ENCODE measurements at regions not wholly inside any gene's neighbourhood (a gene's known extent, or its start where the extent isn't known, plus 50 kb on each side); places are given as distances from the start of the nearest gene placed in this dataset.

DNA sequence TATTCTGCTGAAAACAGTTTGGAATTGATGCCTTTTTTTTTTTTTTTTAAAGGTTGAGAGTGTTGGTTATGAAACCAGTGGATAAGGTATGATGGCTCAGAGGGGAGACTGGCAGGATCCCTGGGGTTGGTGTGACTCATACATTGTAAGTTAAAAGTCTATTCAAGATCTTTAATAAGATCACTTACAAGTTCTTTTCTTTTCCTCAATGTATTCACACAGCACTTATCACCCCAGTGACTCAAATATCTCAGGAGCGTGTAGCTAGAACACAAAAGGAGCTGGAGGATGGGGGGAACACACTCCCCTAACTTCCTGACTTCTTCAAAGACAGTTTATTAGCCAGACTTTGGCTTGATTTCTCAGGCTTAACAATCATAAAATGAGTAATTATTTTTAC, 285.3 kb downstream of the SV2B start:
- in situ Hi-C loops (cut with HindIII; ENCODE audit: low sequenced_read_pairs), result no loop called here
- peak; percentile 56 for DNase-seq (ENCODE audit: low read depth)
- TF ChIP-seq, protein P1, sequence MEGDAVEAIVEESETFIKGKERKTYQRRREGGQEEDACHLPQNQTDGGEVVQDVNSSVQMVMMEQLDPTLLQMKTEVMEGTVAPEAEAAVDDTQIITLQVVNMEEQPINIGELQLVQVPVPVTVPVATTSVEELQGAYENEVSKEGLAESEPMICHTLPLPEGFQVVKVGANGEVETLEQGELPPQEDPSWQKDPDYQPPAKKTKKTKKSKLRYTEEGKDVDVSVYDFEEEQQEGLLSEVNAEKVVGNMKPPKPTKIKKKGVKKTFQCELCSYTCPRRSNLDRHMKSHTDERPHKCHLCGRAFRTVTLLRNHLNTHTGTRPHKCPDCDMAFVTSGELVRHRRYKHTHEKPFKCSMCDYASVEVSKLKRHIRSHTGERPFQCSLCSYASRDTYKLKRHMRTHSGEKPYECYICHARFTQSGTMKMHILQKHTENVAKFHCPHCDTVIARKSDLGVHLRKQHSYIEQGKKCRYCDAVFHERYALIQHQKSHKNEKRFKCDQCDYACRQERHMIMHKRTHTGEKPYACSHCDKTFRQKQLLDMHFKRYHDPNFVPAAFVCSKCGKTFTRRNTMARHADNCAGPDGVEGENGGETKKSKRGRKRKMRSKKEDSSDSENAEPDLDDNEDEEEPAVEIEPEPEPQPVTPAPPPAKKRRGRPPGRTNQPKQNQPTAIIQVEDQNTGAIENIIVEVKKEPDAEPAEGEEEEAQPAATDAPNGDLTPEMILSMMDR (IDR thresholded peaks at IDR 0.05; ENCODE audit: low read depth, low read length, missing control alignments), result no peak
- no peak overlapping the region for H3K4me3 ChIP-seq (ENCODE audit: low read depth, low read length)

DNA sequence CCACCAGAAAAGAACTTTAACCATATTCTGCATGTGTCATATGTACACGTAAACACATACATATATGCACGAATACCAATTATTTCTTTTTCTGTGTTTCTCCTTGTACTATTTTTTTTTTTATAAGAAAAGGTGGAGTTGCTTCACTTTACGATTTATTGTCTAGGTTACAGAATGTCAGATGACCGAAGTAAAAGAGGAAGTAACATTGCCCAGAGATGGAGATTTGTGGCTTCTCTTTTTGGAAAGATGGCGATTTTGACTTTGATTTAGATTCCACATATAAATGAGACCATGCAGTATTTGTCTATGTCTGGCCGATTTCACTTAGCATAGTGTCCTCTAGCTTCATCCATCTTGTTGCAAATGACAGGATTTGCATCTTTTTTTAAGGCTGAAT, 293.1 kb downstream of the SV2B start:
- H3K4me3 ChIP-seq (ENCODE audit: low read depth, low read length), result no peak overlapping the region
- TF ChIP-seq, protein P1 (IDR thresholded peaks at IDR 0.05; ENCODE audit: low read depth, low read length, missing control alignments), result no peak
- no peak for DNase-seq (ENCODE audit: low read depth)
- in situ Hi-C loops (cut with HindIII; ENCODE audit: low sequenced_read_pairs), result no loop called here

DNA sequence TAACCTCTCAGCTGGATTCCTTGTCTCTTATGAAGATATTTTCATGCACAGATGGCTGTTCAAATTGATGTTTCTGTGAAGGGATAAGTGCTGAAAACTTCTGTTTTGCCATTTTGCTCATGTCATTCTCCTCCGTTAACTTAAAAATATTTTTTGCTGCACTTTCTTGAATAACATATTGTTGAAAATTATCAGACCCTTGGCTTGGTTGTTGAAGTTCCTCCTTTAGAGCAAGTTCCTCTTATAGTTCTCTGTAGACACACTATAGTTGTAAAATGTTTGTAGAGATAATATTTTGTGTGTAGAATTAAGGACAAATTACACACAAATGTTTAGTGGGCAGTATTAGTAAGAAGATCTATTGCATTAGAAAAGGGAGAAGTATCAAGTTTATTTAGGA, 300.4 kb downstream of the SV2B start:
- no peak for DNase-seq (ENCODE audit: low read depth)
- in situ Hi-C loops (cut with HindIII; ENCODE audit: low sequenced_read_pairs), result no loop called here
- TF ChIP-seq, protein P1 (IDR thresholded peaks at IDR 0.05; ENCODE audit: low read depth, low read length, missing control alignments), result no peak
- no peak overlapping the region for H3K4me3 ChIP-seq (ENCODE audit: low read depth, low read length)

DNA sequence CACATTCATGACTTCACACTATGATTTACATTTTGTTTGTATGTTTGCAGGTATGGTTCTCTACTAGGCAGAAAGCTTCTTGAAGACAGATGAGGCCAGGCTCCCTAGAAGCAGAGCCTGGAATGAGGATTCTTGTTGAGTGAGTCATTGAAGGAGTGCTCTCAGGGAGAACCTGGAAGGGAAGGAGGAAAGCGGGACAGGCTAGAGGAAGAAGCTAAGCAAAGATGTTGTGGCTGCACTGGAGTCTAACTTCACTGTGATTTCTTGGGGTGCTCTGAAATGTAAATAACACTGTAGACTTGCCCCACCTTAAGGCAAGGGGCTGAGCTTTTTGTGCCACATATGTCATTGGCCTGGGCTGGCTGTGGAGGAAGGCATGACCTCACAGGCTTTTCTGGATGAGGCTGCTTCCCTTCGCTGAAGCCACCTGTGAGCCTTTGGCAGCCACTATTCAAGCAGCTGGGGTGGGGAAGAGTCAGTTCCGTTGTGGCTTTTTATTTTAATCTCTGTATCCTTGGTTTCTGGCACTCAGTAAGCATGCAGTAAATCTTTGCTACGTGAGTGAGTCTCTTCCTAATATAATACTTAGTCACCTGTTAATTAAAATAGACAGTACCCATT, 307.3 kb downstream of the SV2B start:
- TF ChIP-seq, protein P1 (IDR thresholded peaks at IDR 0.05; ENCODE audit: low read depth, low read length, missing control alignments), result no peak
- H3K4me3 ChIP-seq (ENCODE audit: low read depth, low read length), result no peak overlapping the region
- peak; percentile 46 for DNase-seq (ENCODE audit: low read depth)
- in situ Hi-C loops (cut with HindIII; ENCODE audit: low sequenced_read_pairs), result no loop called here

DNA sequence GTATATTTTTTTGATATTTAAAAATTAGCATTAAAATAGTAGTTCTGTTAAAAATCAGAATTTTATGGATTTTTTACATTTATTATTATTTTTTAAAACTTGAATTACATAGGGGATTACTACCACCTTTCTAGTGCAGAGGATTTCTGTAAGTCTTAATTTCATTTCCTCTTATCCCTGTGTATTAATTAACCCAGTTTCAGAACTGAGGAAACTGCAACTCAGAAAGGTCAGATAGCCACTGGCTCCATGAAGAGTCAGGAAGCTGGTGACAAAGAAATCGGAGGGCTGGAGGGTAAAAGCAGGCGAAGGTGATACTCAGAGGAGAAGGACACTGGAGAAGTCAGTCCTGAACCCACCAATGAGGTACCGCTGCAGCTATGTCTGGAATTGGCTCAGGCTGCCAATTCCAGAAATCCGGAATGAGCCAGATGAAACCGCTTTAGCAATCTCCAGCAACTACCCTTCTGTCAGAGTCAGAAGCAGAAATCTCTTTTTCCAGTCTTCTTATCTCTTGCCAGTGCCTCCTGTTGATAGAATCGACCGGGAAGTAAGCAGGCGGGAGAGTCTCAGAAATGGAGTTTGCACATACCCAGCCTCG, 308.5 kb downstream of the SV2B start:
- TF ChIP-seq, protein P1 (IDR thresholded peaks at IDR 0.05; ENCODE audit: low read depth, low read length, missing control alignments), result no peak
- in situ Hi-C loops (cut with HindIII; ENCODE audit: low sequenced_read_pairs), result no loop called here
- H3K4me3 ChIP-seq (ENCODE audit: low read depth, low read length), result no peak overlapping the region
- no peak for DNase-seq (ENCODE audit: low read depth)

DNA sequence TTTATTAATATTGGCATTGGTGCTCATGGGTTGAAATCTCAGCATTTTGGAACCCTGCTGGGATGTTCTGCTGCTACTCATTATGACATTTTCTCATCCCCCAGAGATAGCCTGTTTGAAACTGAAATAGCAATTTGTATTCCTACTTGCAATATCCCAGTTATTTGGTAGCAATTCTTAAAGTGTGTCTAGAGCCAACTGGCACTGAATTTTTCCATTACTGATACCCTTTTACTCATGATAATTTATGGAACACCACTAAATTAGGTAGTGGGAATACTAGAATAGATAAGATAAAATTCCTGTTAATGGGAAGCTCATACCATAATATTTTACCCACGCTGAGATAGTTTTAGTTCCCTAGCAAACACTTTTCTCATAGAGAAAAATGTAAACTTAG, 309.3 kb downstream of the SV2B start:
- in situ Hi-C loops (cut with HindIII; ENCODE audit: low sequenced_read_pairs), result no loop called here
- TF ChIP-seq, protein P1 (IDR thresholded peaks at IDR 0.05; ENCODE audit: low read depth, low read length, missing control alignments), result no peak
- H3K4me3 ChIP-seq (ENCODE audit: low read depth, low read length), result no peak overlapping the region
- DNase-seq (ENCODE audit: low read depth), result no peak
